ENCODE measurements at regions not wholly inside any gene's neighbourhood (a gene's known extent, or its start where the extent isn't known, plus 50 kb on each side); places are given as distances from the start of the nearest gene placed in this dataset.

DNA sequence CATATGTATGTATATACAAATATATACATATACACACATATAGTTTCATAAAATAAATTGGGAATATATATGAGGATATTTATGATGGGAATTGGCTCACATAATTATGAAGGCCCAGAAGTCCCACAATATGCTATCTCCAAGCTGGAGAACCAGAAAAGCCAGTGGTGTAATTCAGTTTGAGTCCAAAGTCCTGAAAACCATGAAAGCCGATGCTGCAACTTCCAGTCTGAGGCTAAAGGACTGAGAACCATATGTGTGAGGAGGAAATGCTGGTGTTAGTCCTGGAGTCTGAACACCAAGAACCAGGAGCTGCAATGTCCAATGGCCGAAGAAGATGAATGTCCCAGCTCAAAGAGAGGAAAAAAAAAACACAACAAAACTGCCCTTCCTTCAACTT lies 65.5 kb upstream of the PRKD1 start:
- no peak for TF ChIP-seq GABPA (IDR thresholded peaks at IDR 0.05; ENCODE audit: low read depth)
- TF ChIP-seq, protein P1, sequence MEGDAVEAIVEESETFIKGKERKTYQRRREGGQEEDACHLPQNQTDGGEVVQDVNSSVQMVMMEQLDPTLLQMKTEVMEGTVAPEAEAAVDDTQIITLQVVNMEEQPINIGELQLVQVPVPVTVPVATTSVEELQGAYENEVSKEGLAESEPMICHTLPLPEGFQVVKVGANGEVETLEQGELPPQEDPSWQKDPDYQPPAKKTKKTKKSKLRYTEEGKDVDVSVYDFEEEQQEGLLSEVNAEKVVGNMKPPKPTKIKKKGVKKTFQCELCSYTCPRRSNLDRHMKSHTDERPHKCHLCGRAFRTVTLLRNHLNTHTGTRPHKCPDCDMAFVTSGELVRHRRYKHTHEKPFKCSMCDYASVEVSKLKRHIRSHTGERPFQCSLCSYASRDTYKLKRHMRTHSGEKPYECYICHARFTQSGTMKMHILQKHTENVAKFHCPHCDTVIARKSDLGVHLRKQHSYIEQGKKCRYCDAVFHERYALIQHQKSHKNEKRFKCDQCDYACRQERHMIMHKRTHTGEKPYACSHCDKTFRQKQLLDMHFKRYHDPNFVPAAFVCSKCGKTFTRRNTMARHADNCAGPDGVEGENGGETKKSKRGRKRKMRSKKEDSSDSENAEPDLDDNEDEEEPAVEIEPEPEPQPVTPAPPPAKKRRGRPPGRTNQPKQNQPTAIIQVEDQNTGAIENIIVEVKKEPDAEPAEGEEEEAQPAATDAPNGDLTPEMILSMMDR (IDR thresholded peaks at IDR 0.05; ENCODE audit: insufficient read depth, low read length), result no peak
- TF ChIP-seq, protein P2, sequence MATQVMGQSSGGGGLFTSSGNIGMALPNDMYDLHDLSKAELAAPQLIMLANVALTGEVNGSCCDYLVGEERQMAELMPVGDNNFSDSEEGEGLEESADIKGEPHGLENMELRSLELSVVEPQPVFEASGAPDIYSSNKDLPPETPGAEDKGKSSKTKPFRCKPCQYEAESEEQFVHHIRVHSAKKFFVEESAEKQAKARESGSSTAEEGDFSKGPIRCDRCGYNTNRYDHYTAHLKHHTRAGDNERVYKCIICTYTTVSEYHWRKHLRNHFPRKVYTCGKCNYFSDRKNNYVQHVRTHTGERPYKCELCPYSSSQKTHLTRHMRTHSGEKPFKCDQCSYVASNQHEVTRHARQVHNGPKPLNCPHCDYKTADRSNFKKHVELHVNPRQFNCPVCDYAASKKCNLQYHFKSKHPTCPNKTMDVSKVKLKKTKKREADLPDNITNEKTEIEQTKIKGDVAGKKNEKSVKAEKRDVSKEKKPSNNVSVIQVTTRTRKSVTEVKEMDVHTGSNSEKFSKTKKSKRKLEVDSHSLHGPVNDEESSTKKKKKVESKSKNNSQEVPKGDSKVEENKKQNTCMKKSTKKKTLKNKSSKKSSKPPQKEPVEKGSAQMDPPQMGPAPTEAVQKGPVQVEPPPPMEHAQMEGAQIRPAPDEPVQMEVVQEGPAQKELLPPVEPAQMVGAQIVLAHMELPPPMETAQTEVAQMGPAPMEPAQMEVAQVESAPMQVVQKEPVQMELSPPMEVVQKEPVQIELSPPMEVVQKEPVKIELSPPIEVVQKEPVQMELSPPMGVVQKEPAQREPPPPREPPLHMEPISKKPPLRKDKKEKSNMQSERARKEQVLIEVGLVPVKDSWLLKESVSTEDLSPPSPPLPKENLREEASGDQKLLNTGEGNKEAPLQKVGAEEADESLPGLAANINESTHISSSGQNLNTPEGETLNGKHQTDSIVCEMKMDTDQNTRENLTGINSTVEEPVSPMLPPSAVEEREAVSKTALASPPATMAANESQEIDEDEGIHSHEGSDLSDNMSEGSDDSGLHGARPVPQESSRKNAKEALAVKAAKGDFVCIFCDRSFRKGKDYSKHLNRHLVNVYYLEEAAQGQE (IDR thresholded peaks at IDR 0.05; ENCODE audit: insufficient replicate concordance, low read depth), result no peak
- TF ChIP-seq SPI1 (IDR thresholded peaks at IDR 0.05; ENCODE audit: borderline replicate concordance, low read depth), result no peak
- no peak for TF ChIP-seq POLR2AphosphoS5 (IDR thresholded peaks at IDR 0.05; ENCODE audit: low read depth)
- Histone ChIP-seq H3K27ac (replicated peaks) (no peak overlapping the region), H3K4me3 (replicated peaks; ENCODE audit: insufficient read depth, low read length) (no peak overlapping the region), H3K27me3 (ENCODE audit: insufficient read depth, poor library complexity, severe bottlenecking) (peaks cover 2% of the 10 kb centered on the region)
- no peak for DNase-seq (ENCODE audit: low read depth in 1 of 2, low spot score in 1 of 2)

DNA sequence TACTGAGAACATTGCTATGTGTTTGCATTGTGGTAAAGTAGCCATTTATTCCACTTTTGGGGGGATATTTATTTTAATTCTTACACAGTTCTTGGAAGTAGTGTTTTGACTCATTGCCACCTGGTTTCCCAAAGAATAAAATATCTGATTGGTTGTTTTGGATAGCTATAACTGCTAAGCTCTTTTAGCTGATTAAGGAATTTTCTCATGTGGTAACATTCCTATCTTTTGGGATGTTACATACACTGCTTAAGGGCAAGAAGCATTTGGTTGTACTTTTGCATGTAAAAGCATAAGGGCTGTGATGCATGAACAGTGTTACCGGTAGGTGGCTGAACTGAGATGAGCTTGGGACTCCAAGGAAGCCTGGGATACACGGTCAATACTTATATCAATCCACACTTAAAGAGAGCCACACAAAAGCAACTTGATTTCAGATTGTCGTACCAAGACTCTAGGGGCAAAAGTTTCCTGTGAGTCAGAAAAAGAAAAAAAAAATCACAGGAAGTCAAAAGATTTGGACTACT lies 71.4 kb upstream of the PRKD1 start:
- no peak overlapping the region for H3K27ac ChIP-seq (replicated peaks)
- no peak overlapping the region for H3K4me3 ChIP-seq (replicated peaks; ENCODE audit: insufficient read depth, low read length)
- H3K27me3 ChIP-seq (ENCODE audit: insufficient read depth, poor library complexity, severe bottlenecking), result peaks cover 2% of the 10 kb centered on the region
- DNase-seq (ENCODE audit: low read depth in 1 of 2, low spot score in 1 of 2), result no peak
- TF ChIP-seq, protein P2 (IDR thresholded peaks at IDR 0.05; ENCODE audit: insufficient replicate concordance, low read depth), result no peak
- TF ChIP-seq, protein P1 (IDR thresholded peaks at IDR 0.05; ENCODE audit: insufficient read depth, low read length), result no peak
- no peak for TF ChIP-seq POLR2AphosphoS5 (IDR thresholded peaks at IDR 0.05; ENCODE audit: low read depth)
- no peak for TF ChIP-seq GABPA (IDR thresholded peaks at IDR 0.05; ENCODE audit: low read depth)
- no peak for TF ChIP-seq SPI1 (IDR thresholded peaks at IDR 0.05; ENCODE audit: borderline replicate concordance, low read depth)

DNA sequence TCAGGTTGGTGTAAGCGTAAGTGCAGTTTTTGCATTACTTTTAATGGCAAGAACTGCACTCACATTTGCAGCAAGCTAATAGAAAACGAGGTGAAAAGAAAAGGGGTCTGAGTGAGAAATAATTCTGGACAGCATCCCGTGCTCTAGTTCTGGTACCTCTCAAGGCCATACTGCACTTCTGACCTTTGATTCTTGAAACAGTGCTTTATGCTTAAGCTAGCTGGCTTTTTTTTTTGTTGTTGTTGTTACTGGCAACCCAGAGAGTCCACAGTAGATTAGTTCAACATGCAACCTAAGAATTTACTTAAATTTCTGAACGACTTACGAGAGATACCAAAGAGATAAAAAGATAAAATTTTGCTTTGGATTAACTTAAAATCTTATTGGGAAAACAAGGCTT lies 75.2 kb upstream of the PRKD1 start:
- no peak for TF ChIP-seq SPI1 (IDR thresholded peaks at IDR 0.05; ENCODE audit: borderline replicate concordance, low read depth)
- TF ChIP-seq POLR2AphosphoS5 (IDR thresholded peaks at IDR 0.05; ENCODE audit: low read depth), result no peak
- TF ChIP-seq, protein P2 (IDR thresholded peaks at IDR 0.05; ENCODE audit: insufficient replicate concordance, low read depth), result no peak
- TF ChIP-seq GABPA (IDR thresholded peaks at IDR 0.05; ENCODE audit: low read depth), result no peak
- TF ChIP-seq, protein P1 (IDR thresholded peaks at IDR 0.05; ENCODE audit: insufficient read depth, low read length), result no peak
- Histone ChIP-seq H3K4me3 (replicated peaks; ENCODE audit: insufficient read depth, low read length) (no peak overlapping the region), H3K27ac (replicated peaks) (no peak overlapping the region), H3K27me3 (ENCODE audit: insufficient read depth, poor library complexity, severe bottlenecking) (no peaks in the 10 kb centered on the region)
- DNase-seq (ENCODE audit: low read depth in 1 of 2, low spot score in 1 of 2), result no peak

Data from HL-60 (cell line).